Muscle of leg (tissue), 3 donors: ENCODE measurements at regions not wholly inside any gene's neighbourhood (a gene's known extent, or its start where the extent isn't known, plus 50 kb on each side); places are given as distances from the start of the nearest gene placed in this dataset.

Experiments
- DNase-seq: peaks from one replicate; pipeline ENCODE4 v3.0.0; 2013
- H3K27ac ChIP-seq: one replicate; pipeline ENCODE4 v1.5.1; 2013; ENCODE audit warnings: mild to moderate bottlenecking, low read length, control low read depth
- H3K27me3 ChIP-seq: one replicate; pipeline ENCODE4 v1.6.1; 2013; ENCODE audit warnings: low read length; ENCODE audit not compliant: control insufficient read depth, insufficient read depth
- H3K36me3 ChIP-seq: one replicate; pipeline ENCODE4 v1.6.1; 2013; ENCODE audit warnings: low read length; ENCODE audit not compliant: control insufficient read depth, insufficient read depth
- H3K4me1 ChIP-seq: one replicate; pipeline ENCODE4 v1.6.1; 2013; ENCODE audit warnings: low read length; ENCODE audit not compliant: control insufficient read depth, insufficient read depth
- H3K4me3 ChIP-seq: one replicate; pipeline ENCODE4 v1.5.1; 2013; ENCODE audit warnings: low read length, control low read depth
- H3K9me3 ChIP-seq: replicated peaks from 2 replicates; pipeline ENCODE4 v1.6.1; 2013; ENCODE audit warnings: low read depth, low read length; ENCODE audit not compliant: control insufficient read depth
- WGBS: methylation state at CpG from one replicate; pipeline ENCODE4 v1.1.5; 2013; ENCODE audit warnings: missing lambda C conversion rate; ENCODE audit not compliant: insufficient coverage; 5-methylcytosine and 5-hydroxymethylcytosine counted together

GRCh38 chrX:10077425-10078188, 79.2 kb upstream of the CLCN4 start:
- WGBS, result 77% methylated on average over 8 of the region's 9 CpGs
- H3K36me3 ChIP-seq, result peaks cover 3% of the 10 kb centered on the region
- no peak overlapping the region for H3K27ac ChIP-seq
- no peak overlapping the region for H3K4me3 ChIP-seq
- DNase-seq, result no peak
- peaks cover 23% of the 10 kb centered on the region for H3K27me3 ChIP-seq
- no peaks in the 10 kb centered on the region for H3K9me3 ChIP-seq
- H3K4me1 ChIP-seq, result no peaks in the 10 kb centered on the region

GRCh38 chrX:10078266-10078665, 78.5 kb upstream of the CLCN4 start:
- peaks cover 3% of the 10 kb centered on the region for H3K36me3 ChIP-seq
- H3K4me1 ChIP-seq, result peaks cover 3% of the 10 kb centered on the region
- WGBS, result no CpG with 5 or more reads among the region's 5 CpGs
- H3K9me3 ChIP-seq, result no peaks in the 10 kb centered on the region
- no peak overlapping the region for H3K27ac ChIP-seq
- peaks cover 26% of the 10 kb centered on the region for H3K27me3 ChIP-seq
- no peak overlapping the region for H3K4me3 ChIP-seq
- DNase-seq, result no peak

GRCh38 chrX:10079231-10079630, 77.5 kb upstream of the CLCN4 start:
- WGBS, result 70% methylated on average over 6 of the region's 7 CpGs
- Histone ChIP-seq H3K27ac (peak overlapping the region; percentile 13), H3K4me3 (no peak overlapping the region), H3K9me3 (no peaks in the 10 kb centered on the region), H3K27me3 (peaks cover 24% of the 10 kb centered on the region), H3K36me3 (peaks cover 3% of the 10 kb centered on the region), H3K4me1 (peaks cover 5% of the 10 kb centered on the region)
- DNase-seq, result peak; percentile 43

GRCh38 chrX:10083809-10084208, 73.0 kb upstream of the CLCN4 start:
- Histone ChIP-seq H3K4me3 (no peak overlapping the region), H3K9me3 (no peaks in the 10 kb centered on the region), H3K27me3 (peaks cover 21% of the 10 kb centered on the region), H3K36me3 (peaks cover 3% of the 10 kb centered on the region), H3K4me1 (peaks cover 12% of the 10 kb centered on the region), H3K27ac (peak overlapping the region; percentile 79)
- WGBS, result 80% methylated on average over 1 of the region's 2 CpGs
- DNase-seq, result peak; percentile 70

- WGBS, result no CpG with 5 or more reads among the region's 1 CpG
- Histone ChIP-seq H3K4me3 (no peak overlapping the region), H3K4me1 (peaks cover 12% of the 10 kb centered on the region), H3K27me3 (peaks cover 23% of the 10 kb centered on the region), H3K36me3 (peaks cover 3% of the 10 kb centered on the region), H3K9me3 (no peaks in the 10 kb centered on the region), H3K27ac (no peak overlapping the region)
- DNase-seq, result no peak
Measured at GRCh38 chrX:10085223-10085622, 71.6 kb upstream of the CLCN4 start.

GRCh38 chrX:10086676-10087075, 70.1 kb upstream of the CLCN4 start:
- H3K4me3 ChIP-seq, result no peak overlapping the region
- H3K27ac ChIP-seq, result peak overlapping the region; percentile 7
- H3K9me3 ChIP-seq, result no peaks in the 10 kb centered on the region
- peaks cover 23% of the 10 kb centered on the region for H3K27me3 ChIP-seq
- peaks cover 3% of the 10 kb centered on the region for H3K36me3 ChIP-seq
- peak; percentile 85 for DNase-seq
- WGBS, result 59% methylated on average over 6 of the region's 8 CpGs
- peaks cover 12% of the 10 kb centered on the region for H3K4me1 ChIP-seq

- Histone ChIP-seq H3K4me3 (no peak overlapping the region), H3K9me3 (no peaks in the 10 kb centered on the region), H3K27me3 (peaks cover 23% of the 10 kb centered on the region), H3K4me1 (peaks cover 12% of the 10 kb centered on the region), H3K36me3 (peaks cover 8% of the 10 kb centered on the region), H3K27ac (no peak overlapping the region)
- DNase-seq, result no peak
- WGBS, result 82% methylated on average over 8 of the region's 9 CpGs
Measured at GRCh38 chrX:10087391-10087790, 69.4 kb upstream of the CLCN4 start.

GRCh38 chrX:10089378-10089795, 67.4 kb upstream of the CLCN4 start:
- H3K9me3 ChIP-seq, result no peaks in the 10 kb centered on the region
- H3K4me1 ChIP-seq, result peaks cover 7% of the 10 kb centered on the region
- no peak for DNase-seq
- peaks cover 14% of the 10 kb centered on the region for H3K36me3 ChIP-seq
- WGBS, result no CpG with 5 or more reads among the region's 3 CpGs
- H3K27me3 ChIP-seq, result peaks cover 28% of the 10 kb centered on the region
- no peak overlapping the region for H3K4me3 ChIP-seq
- H3K27ac ChIP-seq, result no peak overlapping the region

GRCh38 chrX:10090319-10090718, 66.5 kb upstream of the CLCN4 start:
- no peaks in the 10 kb centered on the region for H3K9me3 ChIP-seq
- DNase-seq, result no peak
- H3K27ac ChIP-seq, result no peak overlapping the region
- no peak overlapping the region for H3K4me3 ChIP-seq
- H3K27me3 ChIP-seq, result peaks cover 30% of the 10 kb centered on the region
- WGBS, result 81% methylated on average over 6 of the region's 11 CpGs
- H3K36me3 ChIP-seq, result peaks cover 14% of the 10 kb centered on the region
- H3K4me1 ChIP-seq, result peaks cover 7% of the 10 kb centered on the region

GRCh38 chrX:10095246-10095645, 61.5 kb upstream of the CLCN4 start:
- Histone ChIP-seq H3K27me3 (peaks cover 22% of the 10 kb centered on the region), H3K4me3 (no peak overlapping the region), H3K36me3 (peaks cover 17% of the 10 kb centered on the region), H3K9me3 (no peaks in the 10 kb centered on the region), H3K4me1 (peaks cover 7% of the 10 kb centered on the region), H3K27ac (no peak overlapping the region)
- 92% methylated on average over 9 of the region's 9 CpGs for whole genome bisulfite sequencing
- DNase-seq, result no peak
